ENCODE measurements at regions not wholly inside any gene's neighbourhood (a gene's known extent, or its start where the extent isn't known, plus 50 kb on each side); places are given as distances from the start of the nearest gene placed in this dataset.

- Histone ChIP-seq H3K4me3 (ENCODE audit: severe bottlenecking) (no peak overlapping the region), H3K27ac (ENCODE audit: poor library complexity, severe bottlenecking) (no peak overlapping the region), H3K36me3 (ENCODE audit: low read depth) (no peaks in the 10 kb centered on the region), H3K9me3 (ENCODE audit: severe bottlenecking) (no peaks in the 10 kb centered on the region), H3K4me1 (ENCODE audit: insufficient read depth, poor library complexity, severe bottlenecking) (no peaks in the 10 kb centered on the region), H3K27me3 (ENCODE audit: insufficient read depth, poor library complexity, severe bottlenecking) (no peaks in the 10 kb centered on the region)
- ATAC-seq (ENCODE audit: low read depth), result no peak
- no peak for TF ChIP-seq CTCF (IDR thresholded peaks at IDR 0.05; ENCODE audit: poor library complexity, severe bottlenecking)
- DNase-seq (ENCODE audit: low spot score), result no peak
Measured at GRCh38 chr5:93998951-93999455, 257.6 kb upstream of the POU5F2 start.

- no peak overlapping the region for H3K27ac ChIP-seq (ENCODE audit: poor library complexity, severe bottlenecking)
- H3K4me1 ChIP-seq (ENCODE audit: insufficient read depth, poor library complexity, severe bottlenecking), result no peaks in the 10 kb centered on the region
- no peaks in the 10 kb centered on the region for H3K36me3 ChIP-seq (ENCODE audit: low read depth)
- no peak overlapping the region for H3K4me3 ChIP-seq (ENCODE audit: severe bottlenecking)
- H3K27me3 ChIP-seq (ENCODE audit: insufficient read depth, poor library complexity, severe bottlenecking), result no peaks in the 10 kb centered on the region
- no peak for DNase-seq (ENCODE audit: low spot score)
- no peak for TF ChIP-seq CTCF (IDR thresholded peaks at IDR 0.05; ENCODE audit: poor library complexity, severe bottlenecking)
- no peak for ATAC-seq (ENCODE audit: low read depth)
- H3K9me3 ChIP-seq (ENCODE audit: severe bottlenecking), result no peaks in the 10 kb centered on the region
Measured at GRCh38 chr5:93997562-93997961, 256.2 kb upstream of the POU5F2 start.

GRCh38 chr5:93995126-93995621 is 253.8 kb upstream of the POU5F2 start:
- Histone ChIP-seq H3K36me3 (ENCODE audit: low read depth) (no peaks in the 10 kb centered on the region), H3K27me3 (ENCODE audit: insufficient read depth, poor library complexity, severe bottlenecking) (no peaks in the 10 kb centered on the region), H3K4me1 (ENCODE audit: insufficient read depth, poor library complexity, severe bottlenecking) (no peaks in the 10 kb centered on the region), H3K4me3 (ENCODE audit: severe bottlenecking) (no peak overlapping the region), H3K9me3 (ENCODE audit: severe bottlenecking) (peaks cover 2% of the 10 kb centered on the region), H3K27ac (ENCODE audit: poor library complexity, severe bottlenecking) (no peak overlapping the region)
- DNase-seq (ENCODE audit: low spot score) (no peak), ATAC-seq (ENCODE audit: low read depth) (no peak)
- no peak for TF ChIP-seq CTCF (IDR thresholded peaks at IDR 0.05; ENCODE audit: poor library complexity, severe bottlenecking)

- DNase-seq (ENCODE audit: low spot score) (no peak), ATAC-seq (ENCODE audit: low read depth) (no peak)
- no peak overlapping the region for H3K4me3 ChIP-seq (ENCODE audit: severe bottlenecking)
Measured at GRCh38 chr5:93993161-93993560, 251.8 kb upstream of the POU5F2 start.

More at GRCh38 chr5:93993161-93993560, 251.8 kb upstream of the POU5F2 start:
- H3K36me3 ChIP-seq (ENCODE audit: low read depth), result no peaks in the 10 kb centered on the region
- TF ChIP-seq CTCF (IDR thresholded peaks at IDR 0.05; ENCODE audit: poor library complexity, severe bottlenecking), result no peak
- no peak overlapping the region for H3K27ac ChIP-seq (ENCODE audit: poor library complexity, severe bottlenecking)
- H3K27me3 ChIP-seq (ENCODE audit: insufficient read depth, poor library complexity, severe bottlenecking), result no peaks in the 10 kb centered on the region
- peaks cover 2% of the 10 kb centered on the region for H3K9me3 ChIP-seq (ENCODE audit: severe bottlenecking)
- H3K4me1 ChIP-seq (ENCODE audit: insufficient read depth, poor library complexity, severe bottlenecking), result no peaks in the 10 kb centered on the region

Measured in RWPE2 (cell line).